Duodenal mucosa (tissue), 2 donors: ENCODE measurements at regions not wholly inside any gene's neighbourhood (a gene's known extent, or its start where the extent isn't known, plus 50 kb on each side); places are given as distances from the start of the nearest gene placed in this dataset.

Experiments used
- H3K27ac ChIP-seq: one replicate; pipeline ENCODE4 v1.7.0; 2013; ENCODE audit warnings: low read depth, low read length
- H3K27me3 ChIP-seq, 2 donors: one replicate each; pipeline ENCODE4 v1.7.0; 2013; ENCODE audit warnings: low read length in 2 of 2, control low read depth in 1 of 2; ENCODE audit not compliant: insufficient read depth in 2 of 2, control insufficient read depth in 1 of 2
- H3K36me3 ChIP-seq, 2 donors: one replicate each; pipeline ENCODE4 v1.7.0; 2013; ENCODE audit warnings: low read length in 2 of 2, control low read depth in 1 of 2; ENCODE audit not compliant: insufficient read depth in 2 of 2, control insufficient read depth in 1 of 2
- H3K4me1 ChIP-seq, 2 donors: one replicate each; pipeline ENCODE4 v1.7.0; 2013; ENCODE audit warnings: low read length in 2 of 2, control low read depth in 1 of 2; ENCODE audit not compliant: insufficient read depth in 2 of 2, control insufficient read depth in 1 of 2
- H3K4me3 ChIP-seq, 2 donors: one replicate each; pipeline ENCODE4 v1.7.0; 2013; ENCODE audit warnings: low read length in 2 of 2, low read depth in 1 of 2
- H3K9ac ChIP-seq, 2 donors: one replicate each; pipeline ENCODE4 v1.7.0; 2013; ENCODE audit warnings: low read length in 2 of 2, low read depth in 1 of 2
- H3K9me3 ChIP-seq, 2 donors: one replicate each; pipeline ENCODE4 v1.7.0; 2013; ENCODE audit warnings: low read length in 2 of 2, control low read depth in 1 of 2; ENCODE audit not compliant: control insufficient read depth in 1 of 2

- no peaks in the 10 kb centered on the region for H3K27me3 ChIP-seq
- no peak overlapping the region for H3K4me3 ChIP-seq
- peaks cover 6 to 7% of the 10 kb centered on the region in 2 donors for H3K4me1 ChIP-seq
- H3K9ac ChIP-seq: no peak overlapping the region
- H3K27ac ChIP-seq: no peak overlapping the region
- H3K9me3 ChIP-seq: no peaks in the 10 kb centered on the region
- H3K36me3 ChIP-seq: no peaks in the 10 kb centered on the region
These were observed 200.6 kb downstream of the BCHE start for GRCh38 chr3:165636684-165637015.

- H3K4me1 ChIP-seq: peaks cover 6 to 7% of the 10 kb centered on the region in 2 donors
- H3K36me3 ChIP-seq: no peaks in the 10 kb centered on the region
- no peak overlapping the region for H3K9ac ChIP-seq
- no peak overlapping the region for H3K27ac ChIP-seq
- H3K9me3 ChIP-seq: no peaks in the 10 kb centered on the region
- H3K4me3 ChIP-seq: no peak overlapping the region
- no peaks in the 10 kb centered on the region for H3K27me3 ChIP-seq
These were observed 201.2 kb downstream of the BCHE start for GRCh38 chr3:165635791-165636683.

GRCh38 chr3:165624761-165625160 lies 212.5 kb downstream of the BCHE start:
- H3K27ac ChIP-seq: no peak overlapping the region
- H3K4me1 ChIP-seq: no peaks in the 10 kb centered on the region
- H3K9me3 ChIP-seq: no peaks in the 10 kb centered on the region
- H3K27me3 ChIP-seq: no peaks in the 10 kb centered on the region
- H3K9ac ChIP-seq: no peak overlapping the region
- no peaks in the 10 kb centered on the region for H3K36me3 ChIP-seq
- no peak overlapping the region for H3K4me3 ChIP-seq

GRCh38 chr3:165622356-165622755 lies 214.9 kb downstream of the BCHE start:
- H3K36me3 ChIP-seq: no peaks in the 10 kb centered on the region
- H3K9ac ChIP-seq: no peak overlapping the region
- no peak overlapping the region for H3K4me3 ChIP-seq
- H3K4me1 ChIP-seq: no peaks in the 10 kb centered on the region
- H3K9me3 ChIP-seq: no peaks in the 10 kb centered on the region
- no peaks in the 10 kb centered on the region for H3K27me3 ChIP-seq
- H3K27ac ChIP-seq: no peak overlapping the region

- Histone ChIP-seq H3K4me3 (no peak overlapping the region), H3K4me1 (no peaks in the 10 kb centered on the region), H3K36me3 (no peaks in the 10 kb centered on the region), H3K27me3 (no peaks in the 10 kb centered on the region), H3K27ac (no peak overlapping the region), H3K9ac (no peak overlapping the region), H3K9me3 (no peaks in the 10 kb centered on the region)
These were observed 218.2 kb downstream of the BCHE start for GRCh38 chr3:165619069-165619468.

- H3K9ac ChIP-seq: no peak overlapping the region
- no peaks in the 10 kb centered on the region for H3K4me1 ChIP-seq
- H3K4me3 ChIP-seq: no peak overlapping the region
- H3K9me3 ChIP-seq: no peaks in the 10 kb centered on the region
- H3K27ac ChIP-seq: no peak overlapping the region
- no peaks in the 10 kb centered on the region for H3K27me3 ChIP-seq
- H3K36me3 ChIP-seq: no peaks in the 10 kb centered on the region
These were observed 220.1 kb downstream of the BCHE start for GRCh38 chr3:165617134-165617533.

- Histone ChIP-seq H3K9me3 (no peaks in the 10 kb centered on the region), H3K36me3 (no peaks in the 10 kb centered on the region), H3K27me3 (no peaks in the 10 kb centered on the region), H3K4me1 (no peaks in the 10 kb centered on the region), H3K9ac (no peak overlapping the region), H3K4me3 (no peak overlapping the region), H3K27ac (no peak overlapping the region)
These were observed 222.9 kb downstream of the BCHE start for GRCh38 chr3:165614337-165614736.

- Histone ChIP-seq H3K4me1 (no peaks in the 10 kb centered on the region), H3K27me3 (no peaks in the 10 kb centered on the region), H3K27ac (no peak overlapping the region), H3K9me3 (no peaks in the 10 kb centered on the region), H3K4me3 (no peak overlapping the region), H3K9ac (no peak overlapping the region), H3K36me3 (no peaks in the 10 kb centered on the region)
These were observed 224.2 kb downstream of the BCHE start for GRCh38 chr3:165613014-165613413.

GRCh38 chr3:165607221-165607620 lies 230.0 kb downstream of the BCHE start:
- Histone ChIP-seq H3K9ac (no peak overlapping the region), H3K27me3 (no peaks in the 10 kb centered on the region), H3K9me3 (no peaks in the 10 kb centered on the region), H3K4me1 (no peaks in the 10 kb centered on the region), H3K4me3 (no peak overlapping the region), H3K36me3 (no peaks in the 10 kb centered on the region), H3K27ac (no peak overlapping the region)

- Histone ChIP-seq H3K9me3 (no peaks in the 10 kb centered on the region), H3K4me3 (no peak overlapping the region), H3K27me3 (no peaks in the 10 kb centered on the region), H3K4me1 (no peaks in the 10 kb centered on the region), H3K9ac (no peak overlapping the region), H3K27ac (no peak overlapping the region), H3K36me3 (no peaks in the 10 kb centered on the region)
These were observed 234.0 kb downstream of the BCHE start for GRCh38 chr3:165603196-165603595.
